Thyroid gland (tissue), 4 donors: ENCODE measurements at regions not wholly inside any gene's neighbourhood (a gene's known extent, or its start where the extent isn't known, plus 50 kb on each side); places are given as distances from the start of the nearest gene placed in this dataset.
"Not testable (repeated sequence)": the region's sequence is repeated elsewhere in the genome, so short reads cannot be mapped to it uniquely, and the experiment has no call there.

ENCODE experiments used
- DNase-seq, 2 donors: peaks; one replicate each; pipeline ENCODE4 v3.0.0-alpha.2; 2019
- H3K27ac ChIP-seq, 3 donors: fragments of 200-600 bp; sonication (generic); 1 replicate in 2 of 3; 2 replicates in 1 of 3; pipeline ENCODE4 v1.5.1; 2016 to 2019; ENCODE audit warnings: mild to moderate bottlenecking in 1 of 3, moderate library complexity in 1 of 3
- H3K27me3 ChIP-seq: fragments of 200-600 bp; sonication (generic); one replicate; pipeline ENCODE4 v1.5.1; 2019
- H3K36me3 ChIP-seq, 2 donors: fragments of 200-600 bp; sonication (generic); one replicate each; pipeline ENCODE4 v1.5.1; 2016 to 2019
- H3K4me1 ChIP-seq, 2 donors: fragments of 200-600 bp; sonication (generic); one replicate each; pipeline ENCODE4 v1.5.1; 2017 to 2019
- H3K4me3 ChIP-seq, 3 donors: fragments of 200-600 bp; sonication (generic); replicated peaks in 1 of 3; 1 replicate in 2 of 3; 2 replicates in 1 of 3; pipeline ENCODE4 v1.5.1; 2016; ENCODE audit warnings: mild to moderate bottlenecking in 1 of 3
- H3K9me3 ChIP-seq: fragments of 200-600 bp; sonication (generic); one replicate; pipeline ENCODE4 v1.5.1; 2017
- CTCF ChIP-seq, 6 experiments: fragments of 200-600 bp in 3 of 6; fragments of 450-650 bp in 3 of 6; sonication (generic) in 3 of 6; IDR thresholded peaks; one replicate each; pipeline ENCODE4 v1.5.1; 2016 to 2019; ENCODE audit warnings: antibody characterized with exemption in 6 of 6, mild to moderate bottlenecking in 2 of 6, inconsistent platforms in 1 of 6, moderate library complexity in 1 of 6
- POLR2A ChIP-seq, 2 donors: fragments of 450-650 bp; IDR thresholded peaks; one replicate each; pipeline ENCODE4 v1.6.1; 2017; ENCODE audit warnings: antibody characterized with exemption in 2 of 2, mild to moderate bottlenecking in 2 of 2, moderate library complexity in 1 of 2
- WGBS, 2 donors: methylation state at CpG; one replicate each; pipeline ENCODE4 v1.1.5; 2017; 5-methylcytosine and 5-hydroxymethylcytosine counted together
- intact Hi-C: fragments of 100-400 bp; cut with DNase I; formaldehyde crosslinking; loops from one replicate; pipeline ENCODE4 v1.15.1; 2023

- H3K36me3 ChIP-seq: no peaks in the 10 kb centered on the region
- intact Hi-C loops: no loop called here
- WGBS, 2 donors: 65 to 79% methylated on average over 2 of the region's 2 CpGs
Measured at GRCh38 chr6:82553863-82554531, 190.4 kb downstream of the TPBG start.

GRCh38 chr6:82554666-82555065 lies 191.0 kb downstream of the TPBG start:
- no peak for DNase-seq
- intact Hi-C loops: no loop called here
- no peak for TF ChIP-seq CTCF (IDR thresholded peaks at IDR 0.05)
- no peak for TF ChIP-seq POLR2A (IDR thresholded peaks at IDR 0.05)
- Histone ChIP-seq H3K4me3 (no peak overlapping the region), H3K4me1 (no peaks in the 10 kb centered on the region), H3K27me3 (no peaks in the 10 kb centered on the region), H3K9me3 (no peaks in the 10 kb centered on the region), H3K36me3 (no peaks in the 10 kb centered on the region), H3K27ac (no peak overlapping the region)
- 85 to 91% methylated on average over 1 of the region's 1 CpG for WGBS, 2 donors

More at GRCh38 chr6:82553863-82554531, 190.4 kb downstream of the TPBG start:
- Histone ChIP-seq H3K9me3 (no peaks in the 10 kb centered on the region), H3K4me1 (no peaks in the 10 kb centered on the region), H3K4me3 (no peak overlapping the region), H3K27me3 (no peaks in the 10 kb centered on the region), H3K27ac (no peak overlapping the region)
- DNase-seq: no peak
- TF ChIP-seq POLR2A (IDR thresholded peaks at IDR 0.05) (no peak), CTCF (IDR thresholded peaks at IDR 0.05) (no peak)

- no peak overlapping the region for H3K27ac ChIP-seq
- no peaks in the 10 kb centered on the region for H3K27me3 ChIP-seq
- H3K4me3 ChIP-seq: no peak overlapping the region
- no peak for TF ChIP-seq CTCF (IDR thresholded peaks at IDR 0.05)
- TF ChIP-seq POLR2A (IDR thresholded peaks at IDR 0.05): no peak
- H3K9me3 ChIP-seq: no peaks in the 10 kb centered on the region
- no peaks in the 10 kb centered on the region for H3K4me1 ChIP-seq
- WGBS, 2 donors: 88 to 89% methylated on average over 1 of the region's 1 CpG
- H3K36me3 ChIP-seq: no peaks in the 10 kb centered on the region
- intact Hi-C loops: no loop called here
- DNase-seq: no peak
Measured at GRCh38 chr6:82555801-82556200, 192.2 kb downstream of the TPBG start.

GRCh38 chr6:82558531-82558930 lies 194.9 kb downstream of the TPBG start:
- H3K4me3 ChIP-seq, H3K36me3 ChIP-seq, H3K9me3 ChIP-seq, H3K27me3 ChIP-seq, H3K27ac ChIP-seq, intact Hi-C loops, H3K4me1 ChIP-seq, DNase-seq: not testable (repeated sequence)
- WGBS, 2 donors: 90% methylated on average over 20 of the region's 20 CpGs

GRCh38 chr6:82567621-82568020 lies 204.0 kb downstream of the TPBG start:
- TF ChIP-seq CTCF (IDR thresholded peaks at IDR 0.05): no peak
- no peak for TF ChIP-seq POLR2A (IDR thresholded peaks at IDR 0.05)
- no peak for DNase-seq
- Histone ChIP-seq H3K27ac (no peak overlapping the region), H3K36me3 (no peaks in the 10 kb centered on the region), H3K4me1 (no peaks in the 10 kb centered on the region), H3K9me3 (no peaks in the 10 kb centered on the region), H3K4me3 (no peak overlapping the region), H3K27me3 (no peaks in the 10 kb centered on the region)
- 65 to 67% methylated on average over 1 of the region's 1 CpG for WGBS, 2 donors
- intact Hi-C loops: no loop called here
